Esophagus (tissue), 2 donors: ENCODE measurements at regions not wholly inside any gene's neighbourhood (a gene's known extent, or its start where the extent isn't known, plus 50 kb on each side); places are given as distances from the start of the nearest gene placed in this dataset.

Source experiments
- H3K27ac ChIP-seq, 2 donors: one replicate each; pipeline ENCODE4 v1.5.1; 2013; ENCODE audit warnings: low read depth in 2 of 2, mild to moderate bottlenecking in 2 of 2, inconsistent platforms in 1 of 2, low read length in 1 of 2, moderate library complexity in 1 of 2
- H3K27me3 ChIP-seq, 2 donors: one replicate each; pipeline ENCODE4 v1.6.1; 2013; ENCODE audit warnings: low read length in 2 of 2, control low read depth in 1 of 2, mild to moderate bottlenecking in 1 of 2; ENCODE audit not compliant: insufficient read depth in 2 of 2, control insufficient read depth in 1 of 2
- H3K36me3 ChIP-seq, 2 donors: one replicate each; pipeline ENCODE4 v1.6.1; 2013; ENCODE audit warnings: low read length in 1 of 2; ENCODE audit not compliant: control insufficient read depth in 2 of 2, insufficient read depth in 2 of 2
- H3K4me1 ChIP-seq, 2 donors: one replicate each; pipeline ENCODE4 v1.6.1; 2013; ENCODE audit warnings: low read length in 1 of 2; ENCODE audit not compliant: control insufficient read depth in 2 of 2, insufficient read depth in 2 of 2
- H3K4me3 ChIP-seq, 2 donors: one replicate each; pipeline ENCODE4 v1.5.1; 2013; ENCODE audit warnings: low read length in 2 of 2, mild to moderate bottlenecking in 2 of 2, low read depth in 1 of 2, moderate library complexity in 1 of 2
- H3K9me3 ChIP-seq, 2 donors: one replicate each; pipeline ENCODE4 v1.6.1; 2013; ENCODE audit warnings: mild to moderate bottlenecking in 2 of 2, low read depth in 1 of 2, low read length in 1 of 2, moderate library complexity in 1 of 2; ENCODE audit not compliant: control insufficient read depth in 2 of 2, insufficient read depth in 1 of 2
- WGBS, 2 donors: extraction: QIAGEN DNeasy Blood & Tissue Kit; methylation state at CpG; one replicate each; pipeline ENCODE4 v1.1.7; 2013; 5-methylcytosine and 5-hydroxymethylcytosine counted together
- donor health status: healthy with polysubstance abuse.
- donor health status: Bipolar disorder and iron deficiency.

DNA sequence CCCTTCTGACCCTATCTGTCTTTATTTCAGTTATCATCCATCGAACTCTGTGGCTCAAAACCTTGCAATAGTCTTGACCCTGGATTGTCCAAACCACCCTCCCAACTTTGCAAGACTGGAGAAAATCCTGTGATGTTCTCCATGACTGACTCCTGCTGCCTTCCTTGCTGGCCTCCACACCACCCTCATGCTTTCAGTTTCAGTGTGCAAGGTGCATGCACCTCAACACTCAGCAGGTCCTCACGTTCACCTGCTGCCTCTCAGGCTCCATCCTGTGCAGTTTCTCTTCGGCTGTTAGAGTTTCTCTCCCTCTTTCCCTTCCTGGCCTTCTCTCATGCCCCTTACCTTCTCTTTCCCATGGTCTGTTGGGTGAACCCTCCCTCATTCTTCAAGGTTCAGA, 59.4 kb upstream of the ASIC2 start:
- H3K4me1 ChIP-seq: no peaks in the 10 kb centered on the region
- WGBS, 2 donors: 77 to 78% methylated on average over 3 of the region's 3 CpGs
- H3K27ac ChIP-seq: no peak overlapping the region
- H3K27me3 ChIP-seq: peaks cover 0 to 3% of the 10 kb centered on the region in 2 donors
- no peak overlapping the region for H3K4me3 ChIP-seq
- H3K36me3 ChIP-seq: no peaks in the 10 kb centered on the region
- no peaks in the 10 kb centered on the region for H3K9me3 ChIP-seq

DNA sequence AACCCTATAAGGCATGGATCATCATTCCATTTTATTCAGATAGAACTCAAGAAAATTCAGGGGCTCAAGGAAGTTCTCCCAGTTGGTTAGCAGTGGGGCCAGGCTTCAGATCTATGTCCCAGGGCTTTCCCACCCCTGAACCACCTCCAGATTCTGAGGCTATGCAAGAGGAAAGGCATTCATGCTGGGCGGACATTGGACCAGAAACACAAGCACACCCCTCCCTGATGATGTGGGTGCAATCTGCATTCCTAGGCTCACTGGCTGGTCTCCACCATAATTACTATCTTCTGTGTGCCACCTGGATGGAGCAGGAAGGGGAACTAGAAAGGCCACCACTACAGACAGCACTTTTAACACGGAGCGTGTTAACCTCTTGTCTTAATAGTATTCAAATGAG, 63.2 kb upstream of the ASIC2 start:
- H3K27ac ChIP-seq: no peak overlapping the region

DNA sequence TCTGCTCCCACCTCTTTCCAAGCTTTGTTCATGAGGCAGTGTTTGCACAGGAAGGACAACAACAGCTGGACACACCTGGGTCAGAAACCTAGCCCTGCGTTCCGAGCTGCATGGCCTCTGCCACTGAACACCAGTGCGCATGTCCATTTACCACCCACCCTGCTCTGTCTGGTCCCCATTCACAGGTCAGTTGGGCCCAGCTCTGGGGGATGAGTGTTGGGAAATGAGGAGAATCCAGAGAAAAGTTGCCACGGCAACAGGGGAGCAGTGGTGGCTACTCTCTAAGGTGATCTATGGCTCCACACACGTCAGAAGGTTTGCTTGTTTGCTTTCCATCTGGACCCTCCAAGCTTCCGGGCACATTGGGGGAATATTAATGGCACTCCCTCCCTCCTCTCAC, 70.4 kb upstream of the ASIC2 start:
- Histone ChIP-seq H3K27ac (no peak overlapping the region), H3K4me3 (no peak overlapping the region), H3K36me3 (no peaks in the 10 kb centered on the region), H3K27me3 (peaks cover 0 to 2% of the 10 kb centered on the region in 2 donors), H3K9me3 (no peaks in the 10 kb centered on the region), H3K4me1 (no peaks in the 10 kb centered on the region)
- WGBS, 2 donors: 48 to 49% methylated on average over 6 of the region's 6 CpGs

More for the DNA sequence above, 63.2 kb upstream of the ASIC2 start:
- Histone ChIP-seq H3K27me3 (peaks cover 2 to 3% of the 10 kb centered on the region in 2 donors), H3K9me3 (no peaks in the 10 kb centered on the region), H3K4me3 (no peak overlapping the region), H3K4me1 (no peaks in the 10 kb centered on the region), H3K36me3 (no peaks in the 10 kb centered on the region)
- 63 to 80% methylated on average over 3 of the region's 3 CpGs for WGBS, 2 donors

DNA sequence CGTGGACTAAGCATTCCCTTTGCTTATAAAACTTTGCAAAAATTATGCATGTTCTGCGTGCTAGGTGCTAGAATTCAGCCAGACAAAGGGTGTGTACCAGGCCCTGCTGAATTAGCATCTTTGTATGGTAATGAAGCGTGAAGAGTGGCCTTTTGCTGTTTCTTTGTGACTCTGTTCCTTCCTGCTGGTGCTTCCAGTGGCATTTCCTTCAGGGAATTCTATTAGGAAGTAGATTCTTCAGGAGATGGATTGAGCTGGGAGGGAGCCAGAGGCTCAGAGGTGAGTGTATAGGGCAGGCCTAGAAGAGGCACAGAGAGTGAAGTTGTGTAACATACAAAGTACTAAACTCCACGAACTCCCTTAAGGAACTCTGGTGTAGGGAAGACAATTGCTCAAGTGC, 73.9 kb upstream of the ASIC2 start:
- no peak overlapping the region for H3K27ac ChIP-seq
- WGBS, 2 donors: 46 to 56% methylated on average over 4 of the region's 4 CpGs
- no peaks in the 10 kb centered on the region for H3K36me3 ChIP-seq
- no peaks in the 10 kb centered on the region for H3K9me3 ChIP-seq
- H3K4me1 ChIP-seq: no peaks in the 10 kb centered on the region
- H3K4me3 ChIP-seq: no peak overlapping the region
- no peaks in the 10 kb centered on the region for H3K27me3 ChIP-seq

DNA sequence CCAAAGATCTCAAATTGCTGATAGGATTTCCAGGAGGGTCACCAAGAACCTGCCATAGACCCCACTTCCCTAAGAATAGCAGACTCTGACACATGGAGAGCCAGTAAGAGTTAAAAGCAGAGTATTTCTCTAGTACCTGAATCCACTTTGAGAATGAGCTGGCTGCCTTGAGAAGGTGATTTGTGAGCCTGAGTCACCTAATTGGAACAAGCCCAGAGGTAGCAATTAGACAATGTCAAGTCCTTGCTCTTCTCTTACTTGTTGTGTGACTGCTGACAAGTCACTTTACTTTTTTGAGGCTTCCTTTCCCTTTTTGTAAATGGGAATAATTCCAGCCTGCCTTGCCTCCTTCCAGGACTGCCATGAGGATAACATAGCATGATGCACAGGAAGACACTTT, 76.1 kb upstream of the ASIC2 start:
- Histone ChIP-seq H3K27me3 (no peaks in the 10 kb centered on the region), H3K27ac (no peak overlapping the region), H3K9me3 (no peaks in the 10 kb centered on the region), H3K36me3 (no peaks in the 10 kb centered on the region), H3K4me3 (no peak overlapping the region), H3K4me1 (no peaks in the 10 kb centered on the region)

DNA sequence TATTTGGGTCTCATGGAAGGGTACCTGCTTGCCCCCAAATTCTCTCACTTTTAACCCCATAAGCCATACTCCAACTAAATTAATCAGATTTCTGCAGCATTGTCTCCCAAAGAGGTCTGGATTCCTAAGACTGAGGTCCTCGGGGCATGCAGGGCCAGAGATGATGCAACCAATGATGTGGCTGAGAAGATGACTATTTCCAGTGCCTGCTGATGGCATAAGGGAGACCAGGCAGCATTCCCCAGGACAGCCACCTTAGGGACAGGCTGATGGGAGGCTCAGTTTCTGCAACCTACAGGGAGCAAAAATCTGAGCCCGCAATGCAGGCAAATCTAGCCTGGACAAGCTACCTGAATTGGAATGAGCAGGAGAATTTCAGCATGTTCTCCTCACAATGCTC, 76.8 kb upstream of the ASIC2 start:
- Histone ChIP-seq H3K36me3 (no peaks in the 10 kb centered on the region), H3K9me3 (no peaks in the 10 kb centered on the region), H3K4me1 (no peaks in the 10 kb centered on the region), H3K4me3 (no peak overlapping the region), H3K27ac (no peak overlapping the region), H3K27me3 (no peaks in the 10 kb centered on the region)
- WGBS, 2 donors: 60 to 77% methylated on average over 2 of the region's 2 CpGs

DNA sequence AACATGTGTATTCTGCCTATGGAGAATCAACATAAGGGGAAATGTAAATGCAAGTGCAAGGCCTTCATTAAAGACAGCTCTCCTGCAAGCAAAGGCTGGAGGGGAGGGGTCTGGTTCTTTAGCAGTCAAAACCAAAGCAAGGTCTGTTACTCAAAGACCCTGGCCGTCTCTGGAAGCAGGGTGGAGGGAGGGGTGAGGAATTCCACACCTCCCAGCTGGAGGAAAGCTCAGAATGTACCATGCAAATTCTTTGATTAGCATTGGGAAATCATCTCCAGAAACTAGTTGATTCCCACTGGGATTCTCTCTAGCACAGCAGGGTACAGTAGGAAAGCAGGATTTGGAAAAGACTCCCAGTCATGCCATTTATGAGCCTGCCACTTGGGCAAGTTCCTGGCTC, 77.3 kb upstream of the ASIC2 start:
- H3K36me3 ChIP-seq: no peaks in the 10 kb centered on the region
- 36 to 37% methylated on average over 1 of the region's 1 CpG for WGBS, 2 donors
- no peaks in the 10 kb centered on the region for H3K27me3 ChIP-seq
- no peak overlapping the region for H3K27ac ChIP-seq
- H3K9me3 ChIP-seq: no peaks in the 10 kb centered on the region
- H3K4me1 ChIP-seq: no peaks in the 10 kb centered on the region
- H3K4me3 ChIP-seq: no peak overlapping the region

DNA sequence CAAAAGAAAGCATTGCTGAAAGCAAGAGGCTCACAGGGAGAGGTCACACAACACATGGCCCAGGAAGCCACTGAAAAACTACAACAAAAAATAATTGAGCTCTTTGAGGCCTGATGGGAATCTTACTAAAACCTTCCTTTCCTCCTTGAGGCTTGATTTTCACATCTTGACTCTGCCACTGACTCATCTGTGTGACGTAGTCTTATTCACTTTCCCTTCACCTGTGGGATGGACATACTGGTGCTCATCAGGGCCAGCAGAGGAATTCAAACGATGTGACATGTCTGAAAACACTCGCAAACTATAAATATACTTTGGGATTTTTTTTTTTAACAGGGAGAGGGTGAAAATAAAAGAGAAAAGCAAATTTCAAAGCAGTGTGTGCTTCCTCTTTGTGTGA, 78.3 kb upstream of the ASIC2 start:
- Histone ChIP-seq H3K4me1 (no peaks in the 10 kb centered on the region), H3K27me3 (no peaks in the 10 kb centered on the region), H3K4me3 (no peak overlapping the region), H3K36me3 (no peaks in the 10 kb centered on the region), H3K27ac (no peak overlapping the region), H3K9me3 (no peaks in the 10 kb centered on the region)
- WGBS, 2 donors: 53 to 65% methylated on average over 3 of the region's 3 CpGs

DNA sequence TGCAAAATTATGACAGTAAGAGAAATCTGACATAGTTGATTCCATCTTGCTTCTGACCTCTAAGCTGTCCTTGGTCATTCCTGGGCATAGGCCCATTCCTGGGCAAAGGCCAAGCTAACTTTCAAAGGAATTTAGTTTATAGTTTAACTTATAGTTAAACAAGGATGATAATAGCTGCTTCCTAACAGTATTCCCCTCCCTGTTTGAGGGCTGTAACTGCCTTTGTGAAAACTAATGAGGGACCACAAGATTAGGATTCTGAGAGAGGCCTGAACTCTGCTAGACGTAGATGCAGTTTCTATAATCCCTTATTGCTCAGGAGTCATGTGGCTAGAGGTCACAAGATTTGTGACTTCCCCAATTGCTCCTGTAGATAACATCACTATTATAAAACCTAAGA, 80.2 kb upstream of the ASIC2 start:
- no peaks in the 10 kb centered on the region for H3K36me3 ChIP-seq
- peaks cover 0 to under 1% of the 10 kb centered on the region in 2 donors for H3K27me3 ChIP-seq
- 50 to 79% methylated on average over 1 of the region's 1 CpG for WGBS, 2 donors
- H3K27ac ChIP-seq: no peak overlapping the region
- no peaks in the 10 kb centered on the region for H3K9me3 ChIP-seq
- H3K4me3 ChIP-seq: no peak overlapping the region
- no peaks in the 10 kb centered on the region for H3K4me1 ChIP-seq

DNA sequence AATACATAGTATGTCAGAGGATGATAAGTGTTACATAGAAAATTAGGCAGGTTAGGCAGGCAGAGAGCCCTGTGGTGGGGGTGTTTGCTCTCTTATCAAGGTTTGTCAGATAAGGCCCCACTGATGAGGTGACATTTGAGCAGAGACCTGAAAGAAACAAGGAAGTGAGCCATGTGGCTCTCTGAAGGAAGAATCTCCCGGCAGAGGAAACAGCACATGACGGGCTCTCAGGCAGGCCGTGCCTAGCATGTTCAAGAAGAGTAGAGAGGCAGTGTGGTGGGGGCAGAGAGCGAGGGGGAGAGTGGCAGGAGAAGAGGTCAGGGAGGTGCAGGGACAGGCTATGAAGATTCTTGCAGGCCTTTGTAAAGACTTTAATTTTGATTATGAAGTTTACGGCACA, 82.0 kb upstream of the ASIC2 start:
- no peak overlapping the region for H3K4me3 ChIP-seq
- 62 to 71% methylated on average over 5 of the region's 5 CpGs for WGBS, 2 donors
- H3K36me3 ChIP-seq: no peaks in the 10 kb centered on the region
- peaks cover 0 to 2% of the 10 kb centered on the region in 2 donors for H3K27me3 ChIP-seq
- H3K9me3 ChIP-seq: no peaks in the 10 kb centered on the region
- no peak overlapping the region for H3K27ac ChIP-seq
- H3K4me1 ChIP-seq: no peaks in the 10 kb centered on the region
